ENCODE measurements at regions not wholly inside any gene's neighbourhood (a gene's known extent, or its start where the extent isn't known, plus 50 kb on each side); places are given as distances from the start of the nearest gene placed in this dataset.
A peak's percentile ranks its signal among the peaks of the same experiment; 100 is the strongest.

GRCh38 chr16:51665436-51665998 lies 514.4 kb upstream of the SALL1 start:
- no peak for DNase-seq (ENCODE audit: low spot score)

- no peak for DNase-seq (ENCODE audit: low spot score)
These were observed 507.5 kb upstream of the SALL1 start for GRCh38 chr16:51658531-51658930.

- DNase-seq (ENCODE audit: low spot score) = no peak
These were observed 506.8 kb upstream of the SALL1 start for GRCh38 chr16:51657848-51658247.

GRCh38 chr16:51655249-51655648 lies 504.2 kb upstream of the SALL1 start:
- DNase-seq (ENCODE audit: low spot score) = no peak

DNA sequence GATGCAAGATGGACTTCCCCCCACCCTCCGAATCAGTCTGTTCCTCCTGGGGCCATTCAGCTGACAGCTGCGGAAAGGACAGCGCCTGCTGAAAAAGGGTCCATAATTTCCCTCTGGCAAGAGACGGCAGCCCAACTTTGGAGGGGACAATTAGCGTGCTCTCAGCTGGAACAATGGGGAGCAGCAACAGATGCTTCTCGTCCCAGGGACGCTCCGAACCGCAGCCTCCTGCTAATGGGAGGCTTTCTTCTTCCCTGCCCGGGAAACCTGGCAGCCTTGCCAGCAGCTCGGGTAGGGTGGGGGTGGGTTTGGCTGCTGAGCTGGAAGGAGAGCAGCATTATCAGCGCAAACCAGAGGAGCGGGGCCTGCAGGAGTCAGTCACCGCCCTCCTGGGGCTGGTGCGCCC lies 500.0 kb upstream of the SALL1 start:
- DNase-seq (ENCODE audit: low spot score) = no peak

DNA sequence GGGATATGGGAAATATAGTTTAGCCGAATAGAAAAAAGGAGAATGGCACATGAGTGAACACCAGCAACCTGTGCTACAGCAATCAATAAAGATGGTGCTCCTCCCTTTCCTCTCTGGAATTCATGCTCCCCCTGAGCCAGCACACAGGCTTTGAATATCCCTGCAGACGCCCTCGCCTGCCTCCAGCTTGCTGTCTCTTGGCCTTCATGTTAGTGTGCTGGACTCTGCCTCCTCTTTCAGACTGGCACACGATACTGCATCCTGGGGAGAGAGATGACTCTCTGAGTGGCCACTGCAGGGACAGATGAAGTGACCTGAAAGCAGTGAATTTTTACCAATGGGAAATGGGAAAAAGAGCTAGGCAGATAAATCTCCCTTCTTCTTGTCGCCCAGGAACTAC lies 498.6 kb upstream of the SALL1 start:
- DNase-seq (ENCODE audit: low spot score) = no peak

DNA sequence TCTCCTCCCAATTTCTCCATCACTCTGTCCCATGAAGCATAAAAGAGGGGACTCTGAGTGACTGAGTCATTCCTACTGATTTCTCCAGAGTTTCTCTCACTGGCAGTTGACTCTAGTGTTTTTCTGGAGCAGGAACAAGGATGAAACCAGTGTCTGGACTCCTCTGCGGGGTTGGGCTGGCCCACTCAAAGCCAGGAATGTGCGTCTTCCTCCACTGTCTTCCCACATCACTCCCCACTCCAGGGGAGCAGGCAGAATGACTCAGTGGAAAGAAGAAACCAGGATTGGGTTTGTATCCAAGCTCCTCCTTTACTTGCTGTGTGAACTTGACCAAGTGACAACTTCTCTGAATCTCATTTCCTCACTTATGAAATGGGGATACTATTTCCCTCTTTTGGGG lies 497.5 kb upstream of the SALL1 start:
- no peak for DNase-seq (ENCODE audit: low spot score)

GRCh38 chr16:51641191-51641765 lies 490.2 kb upstream of the SALL1 start:
- DNase-seq (ENCODE audit: low spot score) = no peak

- no peak for DNase-seq (ENCODE audit: low spot score)
These were observed 489.1 kb upstream of the SALL1 start for GRCh38 chr16:51640196-51640595.

DNA sequence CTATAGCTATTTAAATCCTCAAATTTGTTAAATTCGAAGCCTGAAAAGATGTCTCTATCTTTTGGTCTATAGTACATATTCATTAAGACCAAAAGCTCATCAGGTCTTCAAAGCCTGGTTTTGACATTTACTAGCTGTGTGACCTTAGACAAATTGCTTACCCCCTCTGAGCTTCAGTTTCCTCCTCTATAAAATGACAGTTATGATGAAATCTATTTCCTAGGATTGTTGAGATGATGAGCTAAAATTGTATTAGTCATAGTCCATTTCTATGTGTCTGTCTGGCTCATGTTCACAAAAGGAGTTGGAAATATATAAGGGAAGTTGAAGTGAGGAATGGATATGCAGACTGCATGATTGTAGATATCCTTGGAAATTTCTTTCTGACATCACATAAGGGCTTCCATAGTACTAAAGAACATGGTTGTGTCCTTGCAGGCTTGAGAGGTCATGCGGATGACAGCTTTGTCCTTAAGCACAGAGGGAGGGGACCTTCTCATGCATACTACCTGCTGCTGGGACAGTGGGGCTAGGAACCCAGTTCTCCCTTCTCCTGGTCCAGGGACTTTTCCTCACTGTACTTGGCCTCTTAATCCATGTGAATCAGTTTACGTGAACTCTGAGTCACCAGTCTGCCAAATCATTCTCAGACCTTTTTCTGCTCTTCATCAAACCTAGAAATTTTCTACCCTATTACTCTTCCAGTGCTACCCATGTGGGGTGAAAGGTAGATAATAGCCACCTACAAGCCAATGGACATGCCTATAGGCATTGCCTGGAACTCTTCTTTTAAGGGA lies 487.5 kb upstream of the SALL1 start:
- DNase-seq (ENCODE audit: low spot score) = no peak

DNA sequence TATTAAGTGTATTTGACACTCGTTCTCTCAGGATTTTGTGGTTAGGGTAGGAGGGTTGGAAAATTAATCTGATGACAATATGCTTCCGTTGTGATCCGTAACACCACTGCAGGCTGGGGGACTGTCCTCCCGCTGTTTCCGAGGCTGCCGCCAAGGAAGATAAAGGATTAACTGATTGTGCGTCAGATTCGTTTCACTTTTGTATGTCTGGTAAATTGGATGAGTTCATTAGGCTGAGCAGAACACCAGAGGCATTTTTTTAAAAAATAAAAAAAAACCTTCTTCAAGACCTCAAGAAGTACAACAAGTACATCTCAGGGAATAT lies 486.7 kb upstream of the SALL1 start:
- DNase-seq (ENCODE audit: low spot score) = no peak

- DNase-seq (ENCODE audit: low spot score) = no peak
These were observed 486.1 kb upstream of the SALL1 start for GRCh38 chr16:51636920-51637769.

DNA sequence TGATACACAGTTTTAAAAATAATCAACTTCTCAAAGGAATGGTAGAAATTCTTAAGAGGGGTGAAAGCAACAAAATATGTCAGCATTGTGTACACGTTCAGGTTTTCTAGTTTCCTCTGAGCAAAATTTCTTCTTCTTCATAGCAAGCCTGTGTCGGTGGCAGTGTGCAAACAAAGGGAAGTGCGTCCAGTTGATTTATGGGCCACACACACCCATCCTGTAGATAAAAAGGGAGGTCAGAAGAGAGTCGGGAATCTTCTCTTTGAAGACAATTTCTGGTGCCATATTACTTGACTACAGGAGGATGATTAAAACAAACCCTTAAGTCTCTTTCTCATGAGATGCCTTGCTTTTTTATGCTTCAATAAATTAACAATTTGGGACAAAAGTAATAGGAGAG lies 484.1 kb upstream of the SALL1 start:
- DNase-seq (ENCODE audit: low spot score) = no peak

GRCh38 chr16:51630076-51630475 lies 479.0 kb upstream of the SALL1 start:
- no peak for DNase-seq (ENCODE audit: low spot score)

DNA sequence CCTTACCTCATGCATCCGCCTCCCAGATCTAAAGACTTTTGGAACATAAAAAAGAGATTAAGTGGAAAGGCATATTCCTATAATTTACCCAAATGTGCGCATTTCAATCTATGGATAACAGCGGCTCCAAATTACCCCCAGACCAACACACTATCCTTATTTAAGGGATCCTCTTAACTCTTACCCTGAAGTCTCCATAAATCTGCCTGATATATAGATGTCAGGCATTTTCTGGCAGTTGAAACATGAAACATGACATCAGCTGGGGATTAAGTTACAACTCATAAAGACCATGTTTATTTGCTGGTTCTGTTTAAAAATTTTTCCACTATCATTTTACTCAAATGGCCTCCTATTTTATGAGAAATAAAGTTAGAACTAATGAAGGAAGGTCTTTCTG lies 478.5 kb upstream of the SALL1 start:
- DNase-seq (ENCODE audit: low spot score) = no peak

DNA sequence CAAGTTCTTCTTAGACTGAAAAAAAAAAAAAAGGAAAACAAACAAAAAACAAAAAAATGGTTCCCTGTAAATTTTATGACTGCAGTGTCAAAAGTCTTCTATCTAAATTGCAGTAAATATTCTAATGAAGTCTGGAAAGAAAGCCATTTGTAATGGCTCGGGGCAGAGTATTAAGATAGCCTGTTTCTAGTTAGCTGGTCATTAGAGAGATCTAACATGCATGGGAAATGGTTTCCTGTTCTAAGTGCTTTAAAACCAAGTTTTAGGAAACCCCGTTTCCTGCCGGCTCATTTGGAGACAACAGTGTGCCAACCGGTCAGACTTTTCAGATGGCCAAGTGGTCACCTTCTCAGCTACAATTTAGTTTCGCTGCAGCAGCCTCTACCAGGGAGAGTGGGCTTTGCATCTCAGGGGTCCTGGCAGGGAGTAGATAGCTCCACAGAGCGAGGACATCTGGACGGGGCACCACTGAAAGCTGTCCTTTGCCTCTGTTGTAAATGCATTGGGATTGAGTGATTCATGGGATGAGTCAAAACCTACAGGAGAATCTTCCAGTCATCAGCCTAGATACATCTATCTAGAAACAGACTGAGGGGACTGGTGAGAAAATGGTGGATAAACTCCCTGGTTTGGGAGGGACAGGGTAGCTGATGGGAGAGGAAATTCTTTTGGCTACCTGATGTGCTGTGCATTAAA lies 473.2 kb upstream of the SALL1 start:
- DNase-seq (ENCODE audit: low spot score) = no peak

DNA sequence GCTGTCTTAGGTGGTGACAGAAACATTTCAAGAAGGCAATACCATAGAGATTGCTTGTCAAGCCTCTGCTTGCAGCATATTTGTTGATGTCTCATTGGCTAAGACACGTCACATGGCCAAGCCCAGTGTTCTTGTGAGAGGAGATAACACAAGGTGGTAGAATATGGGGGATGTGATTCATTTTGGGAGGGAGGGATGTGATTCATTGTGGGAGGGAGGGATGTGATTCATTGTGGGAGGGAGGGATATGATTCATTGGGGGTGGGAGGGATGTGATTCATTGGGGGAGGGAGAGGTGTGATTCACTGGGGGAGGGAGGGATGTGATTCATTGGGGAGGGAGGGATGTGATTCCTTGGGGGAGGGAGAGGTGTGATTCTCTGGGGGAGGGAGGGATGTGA lies 470.5 kb upstream of the SALL1 start:
- peak; percentile 16 for DNase-seq (ENCODE audit: low spot score)

DNA sequence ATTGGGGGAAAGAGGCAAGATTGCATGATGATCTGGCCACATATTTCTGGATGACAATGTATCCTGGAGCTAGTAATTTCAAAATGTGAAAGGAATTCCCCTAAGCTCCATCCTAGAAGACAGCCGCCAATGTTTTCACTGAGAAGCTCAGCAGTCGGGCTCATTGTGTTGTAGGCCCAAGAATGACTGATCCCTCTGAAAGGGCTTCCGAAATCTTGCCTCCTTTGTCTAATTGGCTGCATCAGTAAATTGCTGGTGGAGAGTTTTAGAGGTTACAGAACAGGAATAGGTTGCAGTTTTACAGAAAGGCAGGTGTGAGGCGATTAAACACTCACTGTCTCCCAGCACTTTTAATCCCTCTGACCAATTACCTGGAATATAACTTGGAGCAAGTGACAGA lies 464.1 kb upstream of the SALL1 start:
- no peak for DNase-seq (ENCODE audit: low spot score)

GRCh38 chr16:51607201-51607651 lies 456.2 kb upstream of the SALL1 start:
- no peak for DNase-seq (ENCODE audit: low spot score)

DNA sequence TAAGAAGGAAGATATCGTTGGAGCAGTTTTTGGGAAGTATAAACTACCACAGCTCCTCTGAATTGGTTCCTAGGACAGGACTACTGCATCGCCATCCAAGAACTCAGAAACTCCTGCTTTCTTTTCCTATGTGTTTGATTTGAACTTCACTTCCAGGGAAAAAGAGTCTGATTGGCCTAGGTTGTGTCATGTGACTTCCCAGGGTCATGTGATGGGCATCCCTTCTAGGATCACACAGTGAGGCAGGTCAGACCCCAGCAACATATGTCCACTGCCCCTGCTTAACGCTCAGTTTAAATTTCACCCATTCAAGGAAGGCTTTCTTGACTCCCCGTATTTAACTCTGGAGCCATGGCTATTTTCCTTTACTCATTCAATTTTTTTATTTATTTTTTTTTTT lies 445.2 kb upstream of the SALL1 start:
- no peak for DNase-seq (ENCODE audit: low spot score)

- no peak for DNase-seq (ENCODE audit: low spot score)
These were observed 441.6 kb upstream of the SALL1 start for GRCh38 chr16:51592535-51593300.

Measured in RKO (cell line).